ENCODE measurements at regions not wholly inside any gene's neighbourhood (a gene's known extent, or its start where the extent isn't known, plus 50 kb on each side); places are given as distances from the start of the nearest gene placed in this dataset.
"Not testable (repeated sequence)": the region's sequence is repeated elsewhere in the genome, so short reads cannot be mapped to it uniquely, and the experiment has no call there.

GRCh38 chr10:29184205-29185000, 104.5 kb upstream of the LYZL1 start:
- no peak for DNase-seq

GRCh38 chr10:29185050-29185449, 103.8 kb upstream of the LYZL1 start:
- DNase-seq, result no peak

GRCh38 chr10:29186221-29186620, 102.6 kb upstream of the LYZL1 start:
- DNase-seq, result no peak

- no peak for DNase-seq
Measured at GRCh38 chr10:29189256-29189655, 99.6 kb upstream of the LYZL1 start.

- DNase-seq, result no peak
Measured at GRCh38 chr10:29191674-29192073, 97.2 kb upstream of the LYZL1 start.

- no peak for DNase-seq
Measured at GRCh38 chr10:29199339-29199738, 89.5 kb upstream of the LYZL1 start.

- DNase-seq, result no peak
Measured at GRCh38 chr10:29199941-29200679, 88.8 kb upstream of the LYZL1 start.

GRCh38 chr10:29202386-29202940, 86.4 kb upstream of the LYZL1 start:
- DNase-seq, result no peak

GRCh38 chr10:29203432-29203831, 85.4 kb upstream of the LYZL1 start:
- no peak for DNase-seq

GRCh38 chr10:29204070-29204800, 84.6 kb upstream of the LYZL1 start:
- no peak for DNase-seq

GRCh38 chr10:29205787-29206186, 83.1 kb upstream of the LYZL1 start:
- DNase-seq, result no peak

GRCh38 chr10:29208845-29209244, 80.0 kb upstream of the LYZL1 start:
- DNase-seq, result no peak

- no peak for DNase-seq
Measured at GRCh38 chr10:29209830-29210229, 79.0 kb upstream of the LYZL1 start.

GRCh38 chr10:29210266-29210868, 78.5 kb upstream of the LYZL1 start:
- no peak for DNase-seq

GRCh38 chr10:29212597-29212996, 76.3 kb upstream of the LYZL1 start:
- no peak for DNase-seq

- no peak for DNase-seq
Measured at GRCh38 chr10:29214551-29214950, 74.3 kb upstream of the LYZL1 start.

GRCh38 chr10:29217292-29217738, 71.6 kb upstream of the LYZL1 start:
- DNase-seq, result no peak

GRCh38 chr10:29223326-29223725, 65.5 kb upstream of the LYZL1 start:
- DNase-seq, result no peak

GRCh38 chr10:29224631-29225030, 64.2 kb upstream of the LYZL1 start:
- DNase-seq, result no peak

- no peak for DNase-seq
Measured at GRCh38 chr10:29227201-29227600, 61.7 kb upstream of the LYZL1 start.

GRCh38 chr10:29228562-29228961, 60.3 kb upstream of the LYZL1 start:
- DNase-seq, result no peak

GRCh38 chr10:29229258-29229705, 59.6 kb upstream of the LYZL1 start:
- no peak for DNase-seq

- not testable (repeated sequence) for DNase-seq
Measured at GRCh38 chr10:29236910-29237309, 52.0 kb upstream of the LYZL1 start.

All from activated CD4-positive, alpha-beta T cell treated with anti-CD3 and anti-CD28 coated beads, Interleukin-2, amount 50 U/mL, for 48 hours (primary cell).